GM18909 (cell line): ENCODE measurements at regions not wholly inside any gene's neighbourhood (a gene's known extent, or its start where the extent isn't known, plus 50 kb on each side); places are given as distances from the start of the nearest gene placed in this dataset.
A peak's percentile ranks its signal among the peaks of the same experiment; 100 is the strongest.

Source experiments
- ATAC-seq: cut with Tn5 transposase; IDR thresholded peaks from one replicate; pipeline ENCODE4 v1.9.1; 2021; ENCODE audit warnings: mild to moderate bottlenecking; ENCODE audit not compliant: unreplicated experiment, poor library complexity

- no peak for ATAC-seq
These were observed 1427.7 kb downstream of the EFNB2 start for GRCh38 chr13:105107781-105108180.

GRCh38 chr13:105105471-105105870, 1430.0 kb downstream of the EFNB2 start:
- ATAC-seq: no peak

DNA sequence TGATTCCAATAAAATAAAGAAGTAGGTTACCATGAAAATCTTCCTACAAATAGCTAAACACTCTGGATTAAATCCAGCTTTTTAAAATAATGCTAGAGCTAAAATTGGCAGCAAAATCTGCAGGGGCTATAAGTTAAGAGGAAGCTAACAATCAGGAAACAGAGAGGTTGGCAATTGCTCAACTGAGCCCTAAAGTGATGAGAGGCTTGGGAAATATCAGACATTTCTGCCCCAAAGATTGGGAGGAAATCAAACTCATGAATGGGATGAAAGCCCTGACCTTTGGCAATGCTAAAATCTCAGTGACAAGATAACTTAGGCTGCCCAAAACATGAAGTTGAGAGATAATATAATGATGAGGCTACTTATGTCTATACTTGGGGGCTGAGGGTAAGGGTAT, 1437.9 kb downstream of the EFNB2 start:
- no peak for ATAC-seq

DNA sequence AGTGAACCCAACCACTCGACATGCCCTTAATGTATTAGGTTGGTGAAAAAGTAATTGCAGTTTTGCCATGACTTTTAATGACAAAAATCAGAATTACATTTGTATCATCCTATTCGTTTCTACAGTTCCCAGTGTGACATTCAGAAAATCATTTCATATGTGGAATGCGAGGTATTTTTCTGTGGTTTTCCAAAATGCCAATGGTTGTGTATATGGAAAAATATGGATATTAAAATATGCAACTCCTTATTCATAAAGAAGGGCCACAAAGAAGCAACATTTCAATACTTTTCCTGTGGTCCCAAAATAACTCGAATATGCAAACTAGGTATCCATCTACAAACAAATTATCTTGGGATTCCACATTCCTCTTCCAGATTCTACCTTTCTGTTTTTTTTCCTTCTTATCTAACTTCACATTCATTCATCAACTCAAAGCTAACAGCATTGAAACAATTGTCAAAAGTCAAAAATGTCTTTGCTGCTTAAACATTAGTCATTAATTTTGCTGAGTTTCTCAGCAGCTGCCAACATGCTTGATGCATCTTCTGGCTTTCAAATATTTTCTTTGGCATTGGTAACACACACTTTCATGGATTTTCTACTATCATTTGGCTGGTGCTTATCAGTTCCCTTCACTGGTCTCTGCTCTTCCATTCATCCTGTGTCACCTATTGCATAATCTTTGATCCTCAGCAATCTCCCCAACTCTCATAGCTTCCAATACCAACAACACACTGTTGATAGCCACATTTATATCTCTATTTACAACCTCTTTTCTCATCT, 1445.4 kb downstream of the EFNB2 start:
- no peak for ATAC-seq

- no peak for ATAC-seq
These were observed 1447.5 kb downstream of the EFNB2 start for GRCh38 chr13:105087945-105088344.

- no peak for ATAC-seq
These were observed 1450.5 kb downstream of the EFNB2 start for GRCh38 chr13:105084931-105085330.

GRCh38 chr13:105083992-105084391, 1451.5 kb downstream of the EFNB2 start:
- no peak for ATAC-seq

DNA sequence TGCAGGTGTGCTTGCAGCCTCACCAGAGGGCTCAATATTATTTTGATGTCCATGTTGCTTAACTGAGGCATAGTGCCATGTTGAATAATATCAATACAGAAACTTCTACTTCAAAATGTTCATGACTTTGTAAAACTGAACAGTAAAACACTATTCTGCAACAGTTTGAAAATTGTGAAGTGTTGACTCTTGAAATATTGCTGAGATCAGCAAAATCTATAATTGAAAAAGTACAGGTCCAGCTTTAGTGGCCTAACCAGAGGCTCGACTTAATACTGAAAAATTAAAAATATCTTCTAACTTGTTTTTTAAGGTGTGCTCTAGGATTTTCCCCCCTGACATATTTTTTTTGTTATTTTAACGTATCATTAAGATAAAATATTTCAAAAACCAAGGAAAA, 1460.7 kb downstream of the EFNB2 start:
- ATAC-seq: no peak

GRCh38 chr13:105073041-105073440, 1462.4 kb downstream of the EFNB2 start:
- no peak for ATAC-seq

DNA sequence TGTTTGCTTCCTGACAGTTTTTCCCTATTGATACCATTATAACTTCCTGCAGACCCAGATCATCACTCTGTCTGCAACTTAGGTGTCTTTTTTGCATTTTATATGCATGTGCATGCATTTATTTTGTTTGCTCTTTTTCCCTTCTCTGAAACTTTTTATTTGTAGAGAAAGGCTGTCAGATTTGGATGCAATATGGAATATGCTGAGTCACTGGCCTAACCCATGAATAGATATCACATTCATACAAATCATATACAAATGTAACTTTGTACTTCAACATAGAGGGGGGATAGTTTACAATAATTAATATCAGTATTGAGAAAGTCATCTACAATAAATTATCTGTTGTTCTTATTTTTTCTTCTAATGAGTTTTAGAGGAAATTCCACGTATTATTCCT, 1465.0 kb downstream of the EFNB2 start:
- no peak for ATAC-seq

DNA sequence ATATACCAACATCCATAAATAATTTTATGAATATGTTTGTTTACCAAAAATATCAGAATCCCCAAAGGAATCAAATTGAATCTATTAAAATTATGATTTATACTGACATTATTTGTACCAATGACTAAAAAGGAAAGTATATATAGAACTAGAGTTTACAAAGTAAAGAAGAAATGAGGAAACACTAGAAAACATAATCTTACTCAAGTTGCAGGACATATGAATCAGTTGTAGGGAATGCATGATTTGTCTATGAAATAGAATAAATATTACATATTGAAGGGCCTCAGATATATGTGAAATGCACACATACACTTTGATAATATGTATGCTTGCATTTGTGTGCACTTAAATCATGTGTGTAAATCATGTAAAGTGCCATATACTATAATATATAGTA, 1466.4 kb downstream of the EFNB2 start:
- no peak for ATAC-seq

- no peak for ATAC-seq
These were observed 1471.8 kb downstream of the EFNB2 start for GRCh38 chr13:105063676-105064075.

DNA sequence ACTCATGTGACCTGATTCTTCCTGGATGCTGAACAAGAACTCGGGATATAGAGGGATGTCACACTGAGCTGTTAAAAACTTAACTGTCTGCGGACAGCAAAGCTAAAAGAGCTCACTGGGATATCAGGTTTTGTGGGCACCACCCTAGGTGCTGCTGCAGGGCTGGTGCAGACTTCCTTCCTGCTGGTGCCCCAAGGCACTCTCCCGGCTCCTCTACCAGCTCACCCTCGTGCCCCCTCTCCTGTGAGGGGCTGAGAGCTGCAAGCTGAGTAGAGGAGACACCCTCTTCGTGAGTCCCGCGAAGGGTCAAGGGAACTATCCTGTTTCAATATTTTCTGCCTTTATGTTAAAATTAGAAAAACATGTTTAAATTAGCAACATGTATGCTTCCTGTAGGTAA, 1475.7 kb downstream of the EFNB2 start:
- ATAC-seq: no peak

DNA sequence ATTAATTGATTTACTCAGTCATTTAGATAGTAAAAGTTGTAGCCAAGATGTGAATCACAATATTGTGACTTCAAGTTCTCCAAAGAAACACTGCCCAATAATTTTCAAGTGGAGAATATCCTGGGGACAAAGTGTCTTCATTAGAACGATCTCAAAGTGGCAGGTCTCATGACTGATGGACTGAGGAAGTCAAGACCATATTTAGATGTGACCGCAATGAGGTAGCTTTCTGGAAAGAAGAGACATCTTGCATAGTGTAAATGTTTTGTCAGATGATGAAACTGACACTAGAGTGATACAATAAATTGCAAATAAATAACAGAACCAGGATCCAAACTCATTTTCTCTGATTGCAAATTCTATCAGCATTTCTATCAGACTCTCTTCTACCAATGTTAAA, 1476.9 kb downstream of the EFNB2 start:
- no peak for ATAC-seq

- ATAC-seq: no peak
These were observed 1482.8 kb downstream of the EFNB2 start for GRCh38 chr13:105052711-105053110.

GRCh38 chr13:105050686-105051085, 1484.8 kb downstream of the EFNB2 start:
- no peak for ATAC-seq

GRCh38 chr13:105048677-105049076, 1486.8 kb downstream of the EFNB2 start:
- peak; percentile 82 for ATAC-seq

GRCh38 chr13:105047676-105048295, 1487.7 kb downstream of the EFNB2 start:
- no peak for ATAC-seq

DNA sequence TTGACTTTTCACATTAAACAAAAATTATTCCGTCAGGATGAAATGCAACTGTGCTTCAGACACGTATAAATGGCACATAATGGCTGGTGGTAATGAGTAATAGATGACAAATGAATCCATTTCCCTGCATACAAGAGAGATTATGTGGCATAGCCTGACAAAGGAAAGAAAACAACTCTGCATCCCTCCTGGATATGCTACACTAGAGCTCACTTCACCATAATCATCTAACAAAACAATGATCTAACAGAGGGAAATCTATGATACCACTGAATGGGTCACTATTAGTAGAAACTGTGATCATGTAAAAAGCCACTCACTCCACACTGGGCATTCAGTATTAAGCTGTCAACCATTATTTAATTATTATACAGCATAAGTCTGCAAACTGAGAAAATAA, 1498.4 kb downstream of the EFNB2 start:
- no peak for ATAC-seq

GRCh38 chr13:105035092-105035491, 1500.4 kb downstream of the EFNB2 start:
- ATAC-seq: no peak

DNA sequence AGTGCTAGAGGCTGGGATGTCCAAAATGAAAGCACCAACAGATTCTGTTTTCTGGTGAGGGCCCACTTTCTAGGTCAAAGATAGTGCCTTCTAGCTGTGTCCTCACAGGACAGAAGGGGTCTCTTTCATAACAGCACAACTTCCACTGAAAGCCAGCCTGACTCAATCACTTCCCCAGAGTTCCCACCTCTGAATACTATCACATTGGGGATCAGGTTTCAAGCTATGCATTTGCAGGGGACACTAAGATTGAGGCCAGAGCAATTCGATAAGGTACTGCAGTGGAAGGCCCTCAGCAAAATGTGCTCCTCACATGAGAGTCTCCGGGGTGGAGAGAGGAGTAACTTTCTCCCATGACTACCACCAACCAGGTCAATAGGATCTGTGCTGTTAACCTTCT, 1501.5 kb downstream of the EFNB2 start:
- ATAC-seq: no peak

- no peak for ATAC-seq
These were observed 1504.2 kb downstream of the EFNB2 start for GRCh38 chr13:105031306-105031705.
